ENCODE measurements at regions not wholly inside any gene's neighbourhood (a gene's known extent, or its start where the extent isn't known, plus 50 kb on each side); places are given as distances from the start of the nearest gene placed in this dataset.

- DNase-seq (ENCODE audit: low read depth in 3 of 3), result no peak
These were observed 53.3 kb upstream of the TRIB2 start for GRCh38 chr2:12663306-12664037.

- DNase-seq (ENCODE audit: low read depth in 3 of 3), result no peak
These were observed 51.4 kb upstream of the TRIB2 start for GRCh38 chr2:12665334-12665733.

GRCh38 chr2:12666445-12666844, 50.3 kb upstream of the TRIB2 start:
- no peak for DNase-seq (ENCODE audit: low read depth in 3 of 3)
